ENCODE measurements at regions not wholly inside any gene's neighbourhood (a gene's known extent, or its start where the extent isn't known, plus 50 kb on each side); places are given as distances from the start of the nearest gene placed in this dataset.

- no peak for DNase-seq
- peaks cover 0 to 40% of the 10 kb centered on the region in 2 donors for H3K27me3 ChIP-seq
- intact Hi-C loops (cut with DNase I; ENCODE audit: low total_unique reads): no loop called here
Measured at GRCh38 chr2:242022550-242023290, 153.2 kb downstream of the RTP5 start.

GRCh38 chr2:242024751-242025355 is 155.3 kb downstream of the RTP5 start:
- H3K27ac ChIP-seq: no peak overlapping the region
- no peaks in the 10 kb centered on the region for H3K36me3 ChIP-seq
- H3K4me1 ChIP-seq: no peaks in the 10 kb centered on the region
- no peak for TF ChIP-seq CTCF (IDR thresholded peaks at IDR 0.05)
- H3K4me3 ChIP-seq: no peak overlapping the region
- intact Hi-C loops (cut with DNase I; ENCODE audit: low total_unique reads): no loop called here
- peaks cover 0 to 50% of the 10 kb centered on the region in 2 donors for H3K27me3 ChIP-seq
- no peaks in the 10 kb centered on the region for H3K9me3 ChIP-seq
- DNase-seq: no peak

More at GRCh38 chr2:242022550-242023290, 153.2 kb downstream of the RTP5 start:
- TF ChIP-seq CTCF (IDR thresholded peaks at IDR 0.05): no peak
- Histone ChIP-seq H3K4me3 (no peak overlapping the region), H3K4me1 (no peaks in the 10 kb centered on the region), H3K9me3 (no peaks in the 10 kb centered on the region), H3K27ac (no peak overlapping the region), H3K36me3 (no peaks in the 10 kb centered on the region)

- Histone ChIP-seq H3K27ac (no peak overlapping the region), H3K4me3 (no peak overlapping the region), H3K9me3 (no peaks in the 10 kb centered on the region), H3K4me1 (no peaks in the 10 kb centered on the region), H3K36me3 (no peaks in the 10 kb centered on the region), H3K27me3 (peaks cover 0 to 61% of the 10 kb centered on the region in 2 donors)
- intact Hi-C loops (cut with DNase I; ENCODE audit: low total_unique reads): no loop called here
- no peak for DNase-seq
- no peak for TF ChIP-seq CTCF (IDR thresholded peaks at IDR 0.05)
Measured at GRCh38 chr2:242027676-242028450, 158.3 kb downstream of the RTP5 start.

GRCh38 chr2:242029422-242030225 is 160.1 kb downstream of the RTP5 start:
- Histone ChIP-seq H3K27ac (no peak overlapping the region), H3K27me3 (peaks cover 0 to 52% of the 10 kb centered on the region in 2 donors), H3K9me3 (no peaks in the 10 kb centered on the region), H3K4me3 (no peak overlapping the region), H3K4me1 (no peaks in the 10 kb centered on the region), H3K36me3 (no peaks in the 10 kb centered on the region)
- TF ChIP-seq CTCF (IDR thresholded peaks at IDR 0.05): no peak
- no peak for DNase-seq
- intact Hi-C loops (cut with DNase I; ENCODE audit: low total_unique reads): no loop called here

GRCh38 chr2:242030226-242030575 is 160.7 kb downstream of the RTP5 start:
- DNase-seq: no peak
- Histone ChIP-seq H3K4me1 (no peaks in the 10 kb centered on the region), H3K27ac (no peak overlapping the region), H3K36me3 (no peaks in the 10 kb centered on the region), H3K27me3 (peaks cover 0 to 46% of the 10 kb centered on the region in 2 donors), H3K9me3 (no peaks in the 10 kb centered on the region), H3K4me3 (no peak overlapping the region)
- no peak for TF ChIP-seq CTCF (IDR thresholded peaks at IDR 0.05)
- intact Hi-C loops (cut with DNase I; ENCODE audit: low total_unique reads): no loop called here
